Gastroesophageal sphincter (tissue), 3 donors: ENCODE measurements at regions not wholly inside any gene's neighbourhood (a gene's known extent, or its start where the extent isn't known, plus 50 kb on each side); places are given as distances from the start of the nearest gene placed in this dataset.

Source experiments
- POLR2A ChIP-seq, 2 donors: fragments of 450-650 bp; IDR thresholded peaks; one replicate each; pipeline ENCODE4 v1.6.1; 2017; ENCODE audit warnings: antibody characterized with exemption in 2 of 2, mild to moderate bottlenecking in 2 of 2, moderate library complexity in 1 of 2
- POLR2AphosphoS5 ChIP-seq: sonication (generic); formaldehyde crosslinking; IDR thresholded peaks from one replicate; pipeline ENCODE4 v1.6.1; 2017; ENCODE audit warnings: antibody characterized with exemption
- TF ChIP-seq, protein P1 (sequence below), 4 experiments: fragments of 200-600 bp in 2 of 4; fragments of 450-650 bp in 2 of 4; sonication (generic) in 1 of 4; IDR thresholded peaks; one replicate each; pipeline ENCODE4 v1.5.1; 2017 to 2019; ENCODE audit warnings: antibody characterized with exemption in 4 of 4, mild to moderate bottlenecking in 2 of 4, moderate library complexity in 2 of 4

DNA sequence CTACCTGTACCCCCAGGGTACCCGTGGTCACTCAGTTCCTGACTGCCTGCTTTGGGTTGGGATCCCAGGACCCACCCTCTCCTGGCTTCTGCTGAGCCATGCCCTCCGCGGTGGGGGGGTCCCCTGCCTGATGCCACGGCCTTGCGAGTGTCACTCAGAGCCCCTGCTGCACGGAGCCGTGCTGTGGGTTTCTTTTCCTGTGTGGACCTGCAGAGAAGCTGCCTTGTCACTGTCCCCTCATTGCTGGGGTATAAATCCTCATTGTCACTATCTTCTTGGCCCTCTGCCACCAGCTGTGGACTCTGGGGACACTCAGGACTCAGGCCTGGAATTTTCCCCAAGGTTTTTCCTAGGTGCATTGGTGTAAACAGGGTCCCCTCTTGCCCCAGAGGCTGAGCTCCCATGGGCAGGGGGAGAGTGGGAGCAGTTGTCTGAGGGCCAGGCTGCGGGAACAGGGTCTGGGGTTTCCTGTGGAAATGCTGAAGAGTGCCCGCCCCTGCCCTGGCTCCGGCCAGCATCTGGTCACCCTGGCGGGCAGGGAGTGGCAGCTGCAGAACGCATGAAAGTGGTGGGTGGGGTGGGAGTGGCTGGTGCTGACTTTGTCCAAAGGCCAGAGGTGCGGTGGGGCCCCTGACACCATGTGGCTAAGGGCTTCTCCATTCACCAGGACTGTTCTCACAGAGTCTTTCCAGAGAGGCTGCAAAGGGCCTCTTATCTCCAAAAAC is 191.7 kb downstream of the GOLGA6L6 start:
- no peak for TF ChIP-seq POLR2AphosphoS5
- TF ChIP-seq, protein P1, sequence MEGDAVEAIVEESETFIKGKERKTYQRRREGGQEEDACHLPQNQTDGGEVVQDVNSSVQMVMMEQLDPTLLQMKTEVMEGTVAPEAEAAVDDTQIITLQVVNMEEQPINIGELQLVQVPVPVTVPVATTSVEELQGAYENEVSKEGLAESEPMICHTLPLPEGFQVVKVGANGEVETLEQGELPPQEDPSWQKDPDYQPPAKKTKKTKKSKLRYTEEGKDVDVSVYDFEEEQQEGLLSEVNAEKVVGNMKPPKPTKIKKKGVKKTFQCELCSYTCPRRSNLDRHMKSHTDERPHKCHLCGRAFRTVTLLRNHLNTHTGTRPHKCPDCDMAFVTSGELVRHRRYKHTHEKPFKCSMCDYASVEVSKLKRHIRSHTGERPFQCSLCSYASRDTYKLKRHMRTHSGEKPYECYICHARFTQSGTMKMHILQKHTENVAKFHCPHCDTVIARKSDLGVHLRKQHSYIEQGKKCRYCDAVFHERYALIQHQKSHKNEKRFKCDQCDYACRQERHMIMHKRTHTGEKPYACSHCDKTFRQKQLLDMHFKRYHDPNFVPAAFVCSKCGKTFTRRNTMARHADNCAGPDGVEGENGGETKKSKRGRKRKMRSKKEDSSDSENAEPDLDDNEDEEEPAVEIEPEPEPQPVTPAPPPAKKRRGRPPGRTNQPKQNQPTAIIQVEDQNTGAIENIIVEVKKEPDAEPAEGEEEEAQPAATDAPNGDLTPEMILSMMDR (IDR thresholded peaks at IDR 0.05), result no peak
- TF ChIP-seq POLR2A (IDR thresholded peaks at IDR 0.05), result no peak
